Liver (tissue), 3 donors: ENCODE measurements at regions not wholly inside any gene's neighbourhood (a gene's known extent, or its start where the extent isn't known, plus 50 kb on each side); places are given as distances from the start of the nearest gene placed in this dataset.

Source experiments
- CTCF ChIP-seq: fragments of 150-350 bp; IDR thresholded peaks from 2 replicates; pipeline ENCODE4 v1.5.1; 2017; ENCODE audit warnings: improper control_type of control experiment, low read depth, low read length; ENCODE audit not compliant: missing input control
- EGR1 ChIP-seq, 2 donors: IDR thresholded peaks; 2 replicates each; pipeline ENCODE4 v1.6.1; 2016 to 2018; ENCODE audit warnings: antibody characterized with exemption in 2 of 2, low read depth in 2 of 2
- RAD21 ChIP-seq, 2 donors: IDR thresholded peaks; 2 replicates each; pipeline ENCODE4 v1.6.1; 2016; ENCODE audit warnings: antibody characterized with exemption in 2 of 2, mild to moderate bottlenecking in 2 of 2
- donor health status: healthy.
- donor health status: healthy.

- TF ChIP-seq CTCF (no peak), RAD21 (IDR thresholded peaks at IDR 0.05) (no peak), EGR1 (IDR thresholded peaks at IDR 0.05; ENCODE audit: low read depth in 2 of 2) (no peak)
Measured at GRCh38 chr2:14180333-14180732, 452.2 kb upstream of the LRATD1 start.
